GM12875 (cell line): ENCODE measurements at regions not wholly inside any gene's neighbourhood (a gene's known extent, or its start where the extent isn't known, plus 50 kb on each side); places are given as distances from the start of the nearest gene placed in this dataset.

Experiments
- H3K4me3 ChIP-seq: one replicate; pipeline ENCODE4 v1.5.1; 2011; ENCODE audit warnings: low read depth, low read length, control low read depth
- TF ChIP-seq, protein P1 (sequence below): IDR thresholded peaks from 2 replicates; pipeline ENCODE4 v1.5.1; 2011; ENCODE audit warnings: low read depth, mild to moderate bottlenecking, control low read depth, inconsistent platforms, low read length, moderate library complexity, borderline replicate concordance; ENCODE audit not compliant: insufficient read depth

DNA sequence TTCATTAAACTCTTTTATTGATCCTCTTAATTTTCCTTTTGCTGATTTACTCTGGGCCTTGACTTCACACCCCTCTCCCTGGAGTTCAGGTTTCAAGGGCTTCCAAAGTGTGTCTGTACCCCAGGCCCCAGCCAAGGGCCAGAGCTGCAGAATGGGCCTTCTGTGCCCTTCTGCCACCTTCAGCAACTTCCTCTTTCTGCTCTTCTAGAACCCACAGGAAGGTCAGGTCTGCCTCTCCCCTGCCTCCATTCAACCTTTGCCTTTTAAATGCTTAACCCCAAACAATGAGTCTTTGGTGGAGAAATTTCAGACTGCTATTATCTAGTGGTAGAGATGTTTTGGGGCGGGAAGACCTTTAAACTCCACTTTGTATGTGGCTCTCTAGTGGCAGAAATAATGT lies 63.1 kb downstream of the TSN start:
- H3K4me3 ChIP-seq = no peak overlapping the region
- TF ChIP-seq, protein P1, sequence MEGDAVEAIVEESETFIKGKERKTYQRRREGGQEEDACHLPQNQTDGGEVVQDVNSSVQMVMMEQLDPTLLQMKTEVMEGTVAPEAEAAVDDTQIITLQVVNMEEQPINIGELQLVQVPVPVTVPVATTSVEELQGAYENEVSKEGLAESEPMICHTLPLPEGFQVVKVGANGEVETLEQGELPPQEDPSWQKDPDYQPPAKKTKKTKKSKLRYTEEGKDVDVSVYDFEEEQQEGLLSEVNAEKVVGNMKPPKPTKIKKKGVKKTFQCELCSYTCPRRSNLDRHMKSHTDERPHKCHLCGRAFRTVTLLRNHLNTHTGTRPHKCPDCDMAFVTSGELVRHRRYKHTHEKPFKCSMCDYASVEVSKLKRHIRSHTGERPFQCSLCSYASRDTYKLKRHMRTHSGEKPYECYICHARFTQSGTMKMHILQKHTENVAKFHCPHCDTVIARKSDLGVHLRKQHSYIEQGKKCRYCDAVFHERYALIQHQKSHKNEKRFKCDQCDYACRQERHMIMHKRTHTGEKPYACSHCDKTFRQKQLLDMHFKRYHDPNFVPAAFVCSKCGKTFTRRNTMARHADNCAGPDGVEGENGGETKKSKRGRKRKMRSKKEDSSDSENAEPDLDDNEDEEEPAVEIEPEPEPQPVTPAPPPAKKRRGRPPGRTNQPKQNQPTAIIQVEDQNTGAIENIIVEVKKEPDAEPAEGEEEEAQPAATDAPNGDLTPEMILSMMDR = no peak

DNA sequence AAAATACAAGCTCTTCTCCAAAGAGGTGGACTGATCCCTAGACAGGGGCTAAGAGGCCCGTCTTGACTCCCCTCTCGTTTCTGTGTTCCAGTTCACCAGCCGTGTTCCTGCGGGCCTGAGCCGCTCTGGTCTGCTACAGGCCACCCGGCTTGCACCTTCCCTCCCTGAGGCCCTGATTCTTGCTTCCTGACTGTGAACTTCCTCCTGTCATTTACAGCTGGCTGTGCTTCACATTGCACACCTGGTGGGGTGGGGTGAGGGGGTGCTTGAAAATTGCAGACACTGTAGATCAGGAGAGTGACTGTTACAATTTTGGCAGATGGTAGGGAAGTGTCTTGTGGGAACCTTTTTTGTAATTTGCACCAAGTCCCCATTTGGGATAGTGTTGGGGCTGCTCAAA lies 64.4 kb downstream of the TSN start:
- TF ChIP-seq, protein P1 = no peak

DNA sequence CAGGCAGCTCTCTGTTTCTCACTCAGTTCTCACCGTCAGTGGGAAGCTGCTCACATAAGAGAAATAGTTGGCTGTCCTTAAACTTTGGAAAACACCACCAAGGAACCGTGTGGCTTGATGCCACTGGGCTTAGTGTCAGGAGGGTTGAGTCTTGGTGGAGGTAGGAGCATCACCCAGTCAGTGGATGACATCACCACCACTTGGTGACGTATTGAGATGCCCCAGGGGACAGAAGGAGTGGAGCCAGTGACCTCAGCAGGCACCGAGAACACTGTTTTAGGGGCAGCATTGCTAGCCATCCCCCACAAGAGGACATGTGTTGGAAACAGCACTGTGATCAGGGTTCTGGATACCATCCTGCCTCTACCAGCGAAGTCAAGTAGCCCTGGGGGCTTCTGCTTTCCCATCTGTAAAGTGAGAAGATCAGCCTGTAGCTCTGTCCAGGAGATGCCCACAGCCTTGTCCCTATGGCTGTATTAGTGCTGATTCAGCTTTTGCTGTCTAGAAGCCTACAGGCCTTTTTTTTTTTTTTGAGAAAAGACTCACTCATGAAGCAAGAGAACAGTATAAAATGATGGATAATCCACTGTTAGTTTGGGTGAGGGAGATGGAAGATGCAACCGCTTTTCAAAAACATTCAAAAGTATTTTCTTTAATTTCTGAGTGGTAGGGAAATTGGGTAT lies 66.2 kb downstream of the TSN start:
- H3K4me3 ChIP-seq = no peak overlapping the region

More for the DNA sequence above, 64.4 kb downstream of the TSN start:
- no peak overlapping the region for H3K4me3 ChIP-seq

DNA sequence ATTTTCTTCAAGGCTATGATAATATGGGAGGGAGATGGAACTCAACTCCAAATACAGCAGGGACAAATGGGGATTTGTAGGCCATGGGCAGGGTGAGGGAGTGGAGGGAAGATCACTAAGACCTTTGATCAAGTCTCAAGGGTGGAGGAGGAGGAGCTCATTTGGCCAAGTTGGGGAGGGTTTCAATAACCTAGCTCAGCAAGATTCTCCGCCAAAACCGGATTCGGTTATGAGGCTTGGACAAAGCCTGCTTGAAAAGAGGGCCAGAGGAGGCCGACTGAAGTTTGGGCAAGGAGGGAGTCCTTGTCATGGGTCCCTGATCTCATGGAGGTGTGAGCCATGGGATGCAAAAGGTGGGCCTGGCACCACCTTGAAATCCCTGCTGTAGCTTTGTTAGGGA lies 68.8 kb downstream of the TSN start:
- H3K4me3 ChIP-seq = no peak overlapping the region
- TF ChIP-seq, protein P1 = no peak

More for the DNA sequence above, 66.2 kb downstream of the TSN start:
- TF ChIP-seq, protein P1 = no peak

DNA sequence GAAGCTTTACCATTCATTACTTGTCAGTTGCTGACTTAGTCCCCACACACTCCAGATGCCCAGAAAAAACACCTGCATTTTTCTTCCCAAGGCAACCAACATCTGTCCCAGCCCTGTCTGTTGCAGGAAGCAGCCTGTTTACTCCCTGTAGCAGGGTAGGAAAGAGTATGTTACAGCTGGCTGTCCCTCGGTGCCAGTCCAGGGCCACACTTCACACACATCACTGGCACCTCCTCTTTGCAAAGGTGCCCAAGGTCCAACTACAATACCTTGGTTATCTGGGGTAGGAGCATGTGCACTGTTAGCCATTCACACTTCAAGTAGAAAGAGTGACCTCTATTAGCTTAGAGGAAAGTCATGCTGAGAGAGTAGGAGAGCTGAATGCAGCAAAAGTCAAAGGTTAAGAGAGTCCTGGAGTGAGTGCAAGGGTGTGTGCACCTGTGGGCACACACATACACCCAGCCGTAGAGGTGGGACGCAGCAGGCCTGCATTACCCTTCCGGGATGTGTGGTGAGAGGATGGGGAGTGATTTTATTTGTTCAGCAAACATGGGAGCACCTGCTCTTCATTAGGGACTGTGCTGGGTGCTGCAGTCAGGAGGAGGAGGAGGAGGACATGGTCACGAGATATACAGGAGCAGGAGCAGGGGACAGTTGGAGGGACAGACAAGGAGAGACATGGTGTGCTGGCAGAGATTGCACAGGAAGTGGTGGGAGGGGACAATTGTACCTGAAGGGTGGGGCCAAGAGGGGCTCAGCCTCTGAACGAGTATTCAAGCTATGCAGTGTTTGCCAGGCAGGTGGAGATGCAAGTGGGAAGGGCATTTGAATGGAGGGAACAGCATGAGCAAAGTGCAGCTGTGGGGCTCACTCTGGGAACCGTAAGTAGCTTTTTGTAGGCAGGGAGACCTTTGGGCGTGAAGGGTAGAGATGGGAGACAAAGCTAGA lies 69.8 kb downstream of the TSN start:
- TF ChIP-seq, protein P1 = no peak
- no peak overlapping the region for H3K4me3 ChIP-seq

DNA sequence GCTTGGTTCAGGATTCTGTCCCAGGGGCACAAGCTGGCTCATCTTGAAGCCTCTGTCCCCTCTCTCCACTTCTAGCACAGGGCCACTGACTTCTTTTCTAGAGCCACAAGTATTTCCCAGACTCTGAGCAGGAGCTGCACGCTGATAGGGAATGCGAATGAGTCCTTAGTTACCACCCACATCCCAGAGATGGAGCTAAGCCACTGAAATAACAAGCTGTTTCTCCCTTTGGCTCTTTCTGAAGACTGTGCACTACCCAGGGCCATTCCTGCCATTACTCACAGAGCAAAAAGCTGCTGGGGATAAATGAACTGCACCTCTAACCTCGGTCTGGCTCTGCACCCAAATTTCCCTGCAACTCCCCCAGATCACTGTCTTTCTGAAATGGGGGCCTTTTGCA lies 70.6 kb downstream of the TSN start:
- H3K4me3 ChIP-seq = no peak overlapping the region
- TF ChIP-seq, protein P1 = no peak
